GM12878 (cell line): ENCODE measurements at regions not wholly inside any gene's neighbourhood (a gene's known extent, or its start where the extent isn't known, plus 50 kb on each side); places are given as distances from the start of the nearest gene placed in this dataset.

Experiments used
- ATAC-seq: fragments of 200-7000 bp; cut with Tn5 transposase; 3 replicates; pipeline ENCODE4 v1.9.1; 2020; ENCODE audit warnings: mild to moderate bottlenecking, moderate library complexity
- BruUV-seq: library from RNA; stranded (reverse); fragments of 400-500 nt; replicated peaks from 2 replicates; lab custom pipeline; 2021; lab: Mats Ljungman, UMichigan
- CTCF ChIA-PET: fragments of 300-600 bp; sonication (Branson Sonifier 250); formaldehyde crosslinking; extraction: SDS; loops from one replicate; lab custom pipeline; 2021; ENCODE audit warnings: inconsistent platforms; lab: Yijun Ruan, JAX
- POLR2A ChIA-PET: fragments of 350-600 bp; formaldehyde crosslinking; extraction: SDS; loops from one replicate; lab custom pipeline; 2021; ENCODE audit warnings: inconsistent platforms; lab: Charles Lee
- RAD21 ChIA-PET: fragments of 300-600 bp; sonication (Branson Sonifier 250); formaldehyde crosslinking; loops from one replicate; lab custom pipeline; 2023; ENCODE audit warnings: antibody characterized with exemption; ENCODE audit not compliant: unreplicated experiment; lab: Charles Lee
- SMC1A ChIA-PET: fragments of 300-600 bp; sonication (Branson Sonifier 250); formaldehyde crosslinking; loops from one replicate; lab custom pipeline; 2023; ENCODE audit not compliant: unreplicated experiment, uncharacterized antibody; lab: Charles Lee
- DNase-seq: peaks from one replicate; pipeline ENCODE4 v3.0.0-alpha.2; 2011; ENCODE audit warnings: low read depth, low spot score
- FAIRE-seq: peaks from 3 replicates; lab custom pipeline; 2011; peaks lifted over from hg19 to GRCh38; lab: Jason Lieb, UNC
- H2AFZ ChIP-seq: 2 replicates; pipeline ENCODE4 v1.6.0; 2011; ENCODE audit warnings: low read depth, low read length, control low read depth; ENCODE audit not compliant: control insufficient read depth
- H3K27ac ChIP-seq: 2 replicates; pipeline ENCODE4 v1.5.1; 2011; ENCODE audit warnings: control low read depth; ENCODE audit not compliant: control insufficient read depth, insufficient read depth
- H3K27me3 ChIP-seq, 2 experiments: replicated peaks in 1 of 2; 2 replicates each; pipeline versions ENCODE4 v1.6.0 to v1.6.1; 2011; ENCODE audit warnings: low read length in 1 of 2; ENCODE audit not compliant: control insufficient read depth in 2 of 2, insufficient read depth in 2 of 2
- H3K36me3 ChIP-seq, 2 experiments: 2 replicates each; pipeline ENCODE4 v1.5.1; 2011; ENCODE audit warnings: low read length in 1 of 2; ENCODE audit not compliant: control insufficient read depth in 2 of 2, insufficient read depth in 2 of 2
- H3K4me1 ChIP-seq: 2 replicates; pipeline ENCODE4 v1.6.1; 2011; ENCODE audit warnings: mild to moderate bottlenecking, low read length, moderate library complexity, mixed read lengths; ENCODE audit not compliant: control insufficient read depth, insufficient read depth
- H3K4me2 ChIP-seq: 2 replicates; pipeline ENCODE4 v1.6.0; 2011; ENCODE audit warnings: control low read depth; ENCODE audit not compliant: control insufficient read depth, insufficient read depth
- H3K4me3 ChIP-seq: fragments of 200-600 bp; sonication (generic); 2 replicates; pipeline ENCODE4 v1.5.1; 2016
- H3K79me2 ChIP-seq: 2 replicates; pipeline ENCODE4 v1.6.0; 2011; ENCODE audit warnings: low read length; ENCODE audit not compliant: control insufficient read depth, insufficient read depth
- H3K9ac ChIP-seq: 2 replicates; pipeline ENCODE4 v1.8.0; 2011; ENCODE audit warnings: low read length, control low read depth, mixed read lengths; ENCODE audit not compliant: control insufficient read depth, insufficient read depth
- H3K9me3 ChIP-seq: replicated peaks from 3 replicates; pipeline ENCODE4 v1.5.1; 2011; ENCODE audit warnings: mild to moderate bottlenecking, low read length; ENCODE audit not compliant: control insufficient read depth, insufficient read depth
- H4K20me1 ChIP-seq: 2 replicates; pipeline ENCODE4 v1.6.0; 2011; ENCODE audit not compliant: control insufficient read depth, insufficient read depth
- BCL3 ChIP-seq: IDR thresholded peaks from 2 replicates; pipeline ENCODE4 v1.6.1; 2011; ENCODE audit warnings: borderline replicate concordance, low read depth, mild to moderate bottlenecking, moderate library complexity, low read length; ENCODE audit not compliant: insufficient read depth, poor library complexity, severe bottlenecking
- CBX5 ChIP-seq: sonication (generic); IDR thresholded peaks from 2 replicates; pipeline ENCODE4 v1.6.1; 2016; ENCODE audit warnings: low read depth, moderate library complexity, mild to moderate bottlenecking, inconsistent platforms
- CREB1 ChIP-seq: IDR thresholded peaks from 2 replicates; pipeline ENCODE4 v1.6.1; 2012; ENCODE audit warnings: low read depth, mild to moderate bottlenecking, inconsistent platforms
- DPF2 ChIP-seq: fragments of 450-650 bp; IDR thresholded peaks from 2 replicates; pipeline ENCODE4 v1.6.1; 2017; ENCODE audit warnings: mild to moderate bottlenecking
- FOXK2 ChIP-seq: fragments of 450-650 bp; IDR thresholded peaks from 2 replicates; pipeline ENCODE4 v1.6.1; 2017; ENCODE audit warnings: mild to moderate bottlenecking, moderate library complexity
- IKZF2 ChIP-seq, 2 experiments: fragments of 450-650 bp; IDR thresholded peaks; 2 replicates each; pipeline ENCODE4 v1.6.1; 2017; ENCODE audit warnings: mild to moderate bottlenecking in 2 of 2, moderate library complexity in 2 of 2
- IRF3 ChIP-seq: fragments of 450-650 bp; IDR thresholded peaks from 2 replicates; pipeline ENCODE4 v1.6.1; 2014; ENCODE audit warnings: mild to moderate bottlenecking
- MEF2B ChIP-seq: fragments of 450-650 bp; IDR thresholded peaks from 2 replicates; pipeline ENCODE4 v1.6.1; 2018; ENCODE audit warnings: mild to moderate bottlenecking, moderate library complexity; ENCODE audit not compliant: partially characterized antibody, poor library complexity, severe bottlenecking
- MYC ChIP-seq: IDR thresholded peaks from 2 replicates; pipeline ENCODE4 v1.6.1; 2011; ENCODE audit warnings: mild to moderate bottlenecking, low read length, moderate library complexity, inconsistent platforms; ENCODE audit not compliant: insufficient read depth, insufficient replicate concordance, insufficient read length, severe bottlenecking
- NR2C2 ChIP-seq: IDR thresholded peaks from 2 replicates; pipeline ENCODE4 v1.6.1; 2011; ENCODE audit warnings: borderline replicate concordance, low read depth; ENCODE audit not compliant: control insufficient read depth, insufficient read length
- PAX5 ChIP-seq: IDR thresholded peaks from 2 replicates; pipeline ENCODE4 v1.6.1; 2011; ENCODE audit warnings: low read depth, low read length, borderline replicate concordance
- PAX8 ChIP-seq: fragments of 450-650 bp; IDR thresholded peaks from 2 replicates; pipeline ENCODE4 v1.6.1; 2017; ENCODE audit warnings: mild to moderate bottlenecking, moderate library complexity
- PML ChIP-seq: IDR thresholded peaks from 2 replicates; pipeline ENCODE4 v1.6.1; 2012; ENCODE audit warnings: low read length, inconsistent platforms
- SMAD5 ChIP-seq: IDR thresholded peaks from 2 replicates; pipeline ENCODE4 v1.6.1; 2016; ENCODE audit warnings: antibody characterized with exemption, low read depth
- SP1 ChIP-seq: IDR thresholded peaks from one replicate; pipeline ENCODE4 v1.6.1; 2011; ENCODE audit warnings: low read depth, low read length
- TCF7 ChIP-seq: IDR thresholded peaks from 2 replicates; pipeline ENCODE4 v1.6.1; 2014; ENCODE audit warnings: antibody characterized with exemption, borderline replicate concordance
- YY1 ChIP-seq: IDR thresholded peaks from 2 replicates; pipeline ENCODE4 v1.6.1; 2011; ENCODE audit warnings: low read depth, mild to moderate bottlenecking, low read length
- ZBED1 ChIP-seq: IDR thresholded peaks from 2 replicates; pipeline ENCODE4 v1.6.1; 2016; ENCODE audit warnings: borderline replicate concordance
- WGBS: methylation state at CpG from one replicate; pipeline ENCODE4 v1.1.6; 2016; ENCODE audit warnings: low lambda C conversion rate; ENCODE audit not compliant: insufficient replicate concordance, insufficient coverage; ENCODE audit errors: missing lambda C conversion rate; 5-methylcytosine and 5-hydroxymethylcytosine counted together
- in situ Hi-C: fragments of 300-500 bp; cut with MboI; formaldehyde crosslinking; loops from 9 replicates; pipeline ENCODE4 v1.14.3; 2018; ENCODE audit warnings: mixed read lengths
- intact Hi-C: fragments of 100-400 bp; cut with micrococcal nuclease; formaldehyde crosslinking; loops from one replicate; pipeline ENCODE4 v1.14.2; 2022; ENCODE audit not compliant: unreplicated experiment
- TF ChIP-seq, protein P1 (sequence below): fragments of 450-650 bp; IDR thresholded peaks from 2 replicates; pipeline ENCODE4 v1.6.1; 2016; ENCODE audit warnings: mild to moderate bottlenecking, moderate library complexity, borderline replicate concordance

DNA sequence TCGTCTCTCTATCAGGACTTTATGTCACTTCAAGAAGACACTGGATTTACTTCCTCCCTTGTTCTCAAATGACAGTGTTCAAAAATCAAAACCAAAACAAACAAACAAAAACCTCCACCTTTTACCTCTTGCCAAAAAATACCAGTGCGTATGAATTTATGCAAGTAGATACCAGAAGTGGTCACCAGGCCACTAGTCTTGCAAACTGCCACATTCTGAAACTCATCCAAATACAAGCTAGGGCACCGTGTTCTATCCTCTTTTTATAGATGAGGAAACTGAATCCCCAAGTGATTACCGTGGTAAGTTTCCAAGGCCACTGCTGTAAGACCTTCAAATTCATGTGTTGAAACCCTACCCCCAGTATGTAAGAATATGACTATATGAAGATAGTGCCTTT lies 343.9 kb upstream of the KITLG start:
- H2AFZ ChIP-seq: no peak overlapping the region
- RAD21 ChIA-PET: no interaction called here
- FAIRE-seq: no peak
- intact Hi-C loops: no loop called here
- TF ChIP-seq TCF7: no peak
- TF ChIP-seq CBX5: no peak
- TF ChIP-seq BCL3: no peak
- TF ChIP-seq PAX8: no peak
- no peak for TF ChIP-seq YY1
- no peak for TF ChIP-seq MEF2B
- TF ChIP-seq PML: no peak
- no peak for TF ChIP-seq IKZF2 (IDR thresholded peaks at IDR 0.05)
- TF ChIP-seq MYC: no peak
- no peak for TF ChIP-seq PAX5
- no peak for TF ChIP-seq ZBED1
- no peak for TF ChIP-seq DPF2
- TF ChIP-seq CREB1: no peak
- no peak for TF ChIP-seq SP1
- TF ChIP-seq NR2C2: no peak
- TF ChIP-seq SMAD5: no peak
- TF ChIP-seq, protein P1, sequence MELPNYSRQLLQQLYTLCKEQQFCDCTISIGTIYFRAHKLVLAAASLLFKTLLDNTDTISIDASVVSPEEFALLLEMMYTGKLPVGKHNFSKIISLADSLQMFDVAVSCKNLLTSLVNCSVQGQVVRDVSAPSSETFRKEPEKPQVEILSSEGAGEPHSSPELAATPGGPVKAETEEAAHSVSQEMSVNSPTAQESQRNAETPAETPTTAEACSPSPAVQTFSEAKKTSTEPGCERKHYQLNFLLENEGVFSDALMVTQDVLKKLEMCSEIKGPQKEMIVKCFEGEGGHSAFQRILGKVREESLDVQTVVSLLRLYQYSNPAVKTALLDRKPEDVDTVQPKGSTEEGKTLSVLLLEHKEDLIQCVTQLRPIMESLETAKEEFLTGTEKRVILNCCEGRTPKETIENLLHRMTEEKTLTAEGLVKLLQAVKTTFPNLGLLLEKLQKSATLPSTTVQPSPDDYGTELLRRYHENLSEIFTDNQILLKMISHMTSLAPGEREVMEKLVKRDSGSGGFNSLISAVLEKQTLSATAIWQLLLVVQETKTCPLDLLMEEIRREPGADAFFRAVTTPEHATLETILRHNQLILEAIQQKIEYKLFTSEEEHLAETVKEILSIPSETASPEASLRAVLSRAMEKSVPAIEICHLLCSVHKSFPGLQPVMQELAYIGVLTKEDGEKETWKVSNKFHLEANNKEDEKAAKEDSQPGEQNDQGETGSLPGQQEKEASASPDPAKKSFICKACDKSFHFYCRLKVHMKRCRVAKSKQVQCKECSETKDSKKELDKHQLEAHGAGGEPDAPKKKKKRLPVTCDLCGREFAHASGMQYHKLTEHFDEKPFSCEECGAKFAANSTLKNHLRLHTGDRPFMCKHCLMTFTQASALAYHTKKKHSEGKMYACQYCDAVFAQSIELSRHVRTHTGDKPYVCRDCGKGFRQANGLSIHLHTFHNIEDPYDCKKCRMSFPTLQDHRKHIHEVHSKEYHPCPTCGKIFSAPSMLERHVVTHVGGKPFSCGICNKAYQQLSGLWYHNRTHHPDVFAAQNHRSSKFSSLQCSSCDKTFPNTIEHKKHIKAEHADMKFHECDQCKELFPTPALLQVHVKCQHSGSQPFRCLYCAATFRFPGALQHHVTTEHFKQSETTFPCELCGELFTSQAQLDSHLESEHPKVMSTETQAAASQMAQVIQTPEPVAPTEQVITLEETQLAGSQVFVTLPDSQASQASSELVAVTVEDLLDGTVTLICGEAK: no peak
- no peak for TF ChIP-seq FOXK2
- no peak for TF ChIP-seq IRF3
- TF ChIP-seq, all 136 proteins: peak for 0
- Histone ChIP-seq H3K27me3 (no peaks in the 10 kb centered on the region), H3K27ac (no peak overlapping the region), H4K20me1 (no peaks in the 10 kb centered on the region), H3K36me3 (no peaks in the 10 kb centered on the region), H3K79me2 (no peaks in the 10 kb centered on the region), H3K4me3 (no peak overlapping the region), H3K9ac (no peak overlapping the region), H3K9me3 (no peaks in the 10 kb centered on the region), H3K4me2 (no peak overlapping the region), H3K4me1 (no peaks in the 10 kb centered on the region)
- in situ Hi-C loops: no loop called here
- DNase-seq (no peak), ATAC-seq (no peak)
- 15% methylated on average over 4 of the region's 4 CpGs for WGBS
- POLR2A ChIA-PET: no interaction called here
- SMC1A ChIA-PET: interaction anchor here (1.4 kb wide), 1 partner anchor 12 kb away, joined by 3 read pairs; no protein-coding TSS in a partner anchor
- CTCF ChIA-PET: no interaction called here
- no TSS peak for BruUV-seq
